DLD1 (cell line): ENCODE measurements at regions not wholly inside any gene's neighbourhood (a gene's known extent, or its start where the extent isn't known, plus 50 kb on each side); places are given as distances from the start of the nearest gene placed in this dataset.

Experiments used
- in situ Hi-C: cut with HindIII; loops from 2 replicates; pipeline ENCODE4 v1.10.0; 2017; ENCODE audit warnings: low sequenced_read_pairs

GRCh38 chr2:66839551-66840320, 404.8 kb downstream of the MEIS1 start:
- in situ Hi-C loops = loop anchor here (10.0 kb wide), 1 partner anchor 245 kb away; no protein-coding TSS in a partner anchor

GRCh38 chr2:66840321-66841002, 405.5 kb downstream of the MEIS1 start:
- in situ Hi-C loops = loop anchor here (10.0 kb wide), 1 partner anchor 244 kb away; no protein-coding TSS in a partner anchor

- in situ Hi-C loops = loop anchor here (10.0 kb wide), 1 partner anchor 241 kb away; no protein-coding TSS in a partner anchor
These were observed 408.9 kb downstream of the MEIS1 start for GRCh38 chr2:66843847-66844246.

- in situ Hi-C loops = loop anchor here (10.0 kb wide), 1 partner anchor 239 kb away; no protein-coding TSS in a partner anchor
These were observed 410.4 kb downstream of the MEIS1 start for GRCh38 chr2:66845307-66845706.

GRCh38 chr2:66846887-66847286, 412.0 kb downstream of the MEIS1 start:
- in situ Hi-C loops = loop anchor here (10.0 kb wide), 1 partner anchor 238 kb away; no protein-coding TSS in a partner anchor

GRCh38 chr2:66849153-66849755, 414.3 kb downstream of the MEIS1 start:
- in situ Hi-C loops = loop anchor here (10.0 kb wide), 1 partner anchor 236 kb away; no protein-coding TSS in a partner anchor

GRCh38 chr2:66850376-66850775, 415.5 kb downstream of the MEIS1 start:
- in situ Hi-C loops = no loop called here

GRCh38 chr2:66851449-66851872, 416.5 kb downstream of the MEIS1 start:
- in situ Hi-C loops = no loop called here

GRCh38 chr2:66852953-66853352, 418.0 kb downstream of the MEIS1 start:
- in situ Hi-C loops = no loop called here

- in situ Hi-C loops = no loop called here
These were observed 418.7 kb downstream of the MEIS1 start for GRCh38 chr2:66853585-66853984.

- in situ Hi-C loops = no loop called here
These were observed 419.4 kb downstream of the MEIS1 start for GRCh38 chr2:66854298-66854697.

- in situ Hi-C loops = no loop called here
These were observed 428.1 kb downstream of the MEIS1 start for GRCh38 chr2:66862885-66863650.

GRCh38 chr2:66865161-66865560, 430.2 kb downstream of the MEIS1 start:
- in situ Hi-C loops = no loop called here

GRCh38 chr2:66866331-66867062, 431.6 kb downstream of the MEIS1 start:
- in situ Hi-C loops = no loop called here

- in situ Hi-C loops = no loop called here
These were observed 432.1 kb downstream of the MEIS1 start for GRCh38 chr2:66867063-66867441.

- in situ Hi-C loops = no loop called here
These were observed 434.2 kb downstream of the MEIS1 start for GRCh38 chr2:66869076-66869475.

- in situ Hi-C loops = no loop called here
These were observed 437.4 kb downstream of the MEIS1 start for GRCh38 chr2:66872081-66872985.

GRCh38 chr2:66872986-66873754, 438.2 kb downstream of the MEIS1 start:
- in situ Hi-C loops = no loop called here
